GM12891 (cell line): ENCODE measurements at regions not wholly inside any gene's neighbourhood (a gene's known extent, or its start where the extent isn't known, plus 50 kb on each side); places are given as distances from the start of the nearest gene placed in this dataset.
"Not testable (repeated sequence)": the region's sequence is repeated elsewhere in the genome, so short reads cannot be mapped to it uniquely, and the experiment has no call there.

Source experiments
- POLR2A ChIP-seq: IDR thresholded peaks from 2 replicates; pipeline ENCODE4 v1.6.1; 2011; ENCODE audit warnings: low read depth, low read length, control low read depth
- SPI1 ChIP-seq: IDR thresholded peaks from 2 replicates; pipeline ENCODE4 v1.6.1; 2011; ENCODE audit warnings: low read depth, low read length, control low read depth

DNA sequence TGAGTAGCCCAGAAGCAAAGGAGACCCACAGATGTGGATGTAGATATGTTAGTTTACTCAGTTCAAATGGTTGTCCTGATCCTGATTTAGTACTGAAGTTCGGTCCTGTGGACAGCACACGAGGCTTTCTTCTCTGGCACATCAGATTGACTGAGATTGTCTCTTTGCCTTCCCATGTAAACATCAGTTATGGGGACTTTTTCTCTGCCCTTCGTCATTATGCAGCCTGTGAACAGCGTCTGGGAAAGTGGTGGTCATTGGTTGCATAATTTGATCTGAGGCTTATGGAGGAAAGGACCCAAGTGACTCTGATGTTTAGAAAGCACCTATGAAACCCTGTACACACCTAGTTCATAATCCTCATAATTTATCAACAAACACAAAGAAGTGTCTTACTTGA is 264.5 kb upstream of the SGCG start:
- not testable (repeated sequence) for TF ChIP-seq SPI1, POLR2A
